ENCODE measurements at regions not wholly inside any gene's neighbourhood (a gene's known extent, or its start where the extent isn't known, plus 50 kb on each side); places are given as distances from the start of the nearest gene placed in this dataset.

DNA sequence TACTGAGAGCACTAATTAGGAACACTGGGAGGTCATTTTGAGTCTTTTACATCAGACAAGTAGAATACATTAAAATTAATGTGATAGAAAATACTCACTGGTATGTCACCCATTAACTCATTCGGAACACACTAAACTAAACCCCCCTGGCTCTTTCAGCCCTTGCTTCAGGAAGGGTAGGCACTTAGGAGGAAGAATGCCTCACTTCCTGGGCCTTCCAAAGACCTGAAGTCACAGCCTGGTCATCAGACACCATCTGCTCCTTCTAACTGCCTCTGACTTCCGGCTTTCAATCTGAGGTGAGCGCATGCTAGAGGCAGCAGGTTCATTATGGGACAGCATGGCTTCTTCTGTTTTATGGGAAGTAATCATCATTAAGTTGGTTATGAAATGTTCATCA, 451.4 kb downstream of the PID1 start:
- TF ChIP-seq, protein P1, sequence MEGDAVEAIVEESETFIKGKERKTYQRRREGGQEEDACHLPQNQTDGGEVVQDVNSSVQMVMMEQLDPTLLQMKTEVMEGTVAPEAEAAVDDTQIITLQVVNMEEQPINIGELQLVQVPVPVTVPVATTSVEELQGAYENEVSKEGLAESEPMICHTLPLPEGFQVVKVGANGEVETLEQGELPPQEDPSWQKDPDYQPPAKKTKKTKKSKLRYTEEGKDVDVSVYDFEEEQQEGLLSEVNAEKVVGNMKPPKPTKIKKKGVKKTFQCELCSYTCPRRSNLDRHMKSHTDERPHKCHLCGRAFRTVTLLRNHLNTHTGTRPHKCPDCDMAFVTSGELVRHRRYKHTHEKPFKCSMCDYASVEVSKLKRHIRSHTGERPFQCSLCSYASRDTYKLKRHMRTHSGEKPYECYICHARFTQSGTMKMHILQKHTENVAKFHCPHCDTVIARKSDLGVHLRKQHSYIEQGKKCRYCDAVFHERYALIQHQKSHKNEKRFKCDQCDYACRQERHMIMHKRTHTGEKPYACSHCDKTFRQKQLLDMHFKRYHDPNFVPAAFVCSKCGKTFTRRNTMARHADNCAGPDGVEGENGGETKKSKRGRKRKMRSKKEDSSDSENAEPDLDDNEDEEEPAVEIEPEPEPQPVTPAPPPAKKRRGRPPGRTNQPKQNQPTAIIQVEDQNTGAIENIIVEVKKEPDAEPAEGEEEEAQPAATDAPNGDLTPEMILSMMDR (IDR thresholded peaks at IDR 0.05): no peak
- no peak for TF ChIP-seq POLR2A (IDR thresholded peaks at IDR 0.05)

Data from body of pancreas (tissue), 4 donors.